A549 (cell line): ENCODE measurements at regions not wholly inside any gene's neighbourhood (a gene's known extent, or its start where the extent isn't known, plus 50 kb on each side); places are given as distances from the start of the nearest gene placed in this dataset.
A peak's percentile ranks its signal among the peaks of the same experiment; 100 is the strongest.

Experiments
- ATAC-seq, 2 experiments: fragments of 200-7000 bp in 1 of 2; fragments of >200 bp in 1 of 2; cut with Nextera tagmentation in 1 of 2; cut with Tn5 transposase in 1 of 2; 3 replicates each; pipeline versions ENCODE4 v1.8.0 to v1.9.1; 2018 to 2020; ENCODE audit warnings: mild to moderate bottlenecking in 1 of 2, moderate library complexity in 1 of 2
- CTCF ChIA-PET: fragments of 300-600 bp; sonication (Branson Sonifier 250); formaldehyde crosslinking; extraction: SDS; loops from one replicate; lab custom pipeline; 2021; ENCODE audit warnings: antibody characterized with exemption, inconsistent platforms; lab: Yijun Ruan, JAX
- POLR2A ChIA-PET: fragments of 350-600 bp; formaldehyde crosslinking; extraction: SDS; loops from one replicate; lab custom pipeline; 2021; ENCODE audit warnings: antibody characterized with exemption, inconsistent platforms; lab: Yijun Ruan, JAX
- DNase-seq, 2 experiments: peaks; one replicate each; pipeline versions ENCODE4 v3.0.0 to v3.0.0-alpha.2; 2011 to 2016; ENCODE audit warnings: low read depth in 1 of 2, low spot score in 1 of 2
- FAIRE-seq: peaks from 2 replicates; lab custom pipeline; 2011; peaks lifted over from hg19 to GRCh38; lab: Jason Lieb, UNC
- H3K27ac ChIP-seq, 2 experiments: fragments of >200 bp; sonication (Bioruptor Twin); formaldehyde crosslinking; 3 replicates each; pipeline ENCODE4 v1.5.1; 2016 to 2017
- H3K4me1 ChIP-seq: fragments of >200 bp; sonication (Bioruptor Twin); formaldehyde crosslinking; 3 replicates; pipeline ENCODE4 v1.6.1; 2016
- H3K4me2 ChIP-seq: fragments of >200 bp; sonication (Bioruptor Twin); formaldehyde crosslinking; 3 replicates; pipeline ENCODE4 v1.6.1; 2016
- H3K4me3 ChIP-seq: fragments of >200 bp; sonication (Bioruptor Twin); formaldehyde crosslinking; 3 replicates; pipeline ENCODE4 v1.5.1; 2016
- H3K9me3 ChIP-seq: fragments of >200 bp; sonication (Bioruptor Twin); formaldehyde crosslinking; 3 replicates; pipeline ENCODE4 v1.6.1; 2016
- CTCF ChIP-seq: fragments of >200 bp; sonication (Bioruptor Twin); formaldehyde crosslinking; IDR thresholded peaks from 3 replicates; pipeline ENCODE4 v1.5.1; 2016
- E2F6 ChIP-seq: IDR thresholded peaks from 2 replicates; pipeline ENCODE4 v1.6.1; 2012; ENCODE audit warnings: low read depth, borderline replicate concordance
- EHF ChIP-seq: fragments of 250-450 bp; sonication (Bioruptor Pico); IDR thresholded peaks from 2 replicates; pipeline ENCODE4 v1.5.0; 2020; ENCODE audit warnings: mild to moderate bottlenecking
- EHMT2 ChIP-seq: fragments of 200-600 bp; sonication (generic); IDR thresholded peaks from 2 replicates; pipeline ENCODE4 v1.6.1; 2016; ENCODE audit warnings: antibody characterized with exemption, low read depth, mild to moderate bottlenecking, moderate library complexity
- EP300 ChIP-seq, 2 experiments: fragments of >200 bp; sonication (Bioruptor Twin); formaldehyde crosslinking; IDR thresholded peaks; 2 replicates in 1 of 2; 3 replicates in 1 of 2; pipeline ENCODE4 v1.6.1; 2016 to 2017
- FOSB ChIP-seq: fragments of 250-450 bp; sonication (Bioruptor Pico); IDR thresholded peaks from 2 replicates; pipeline ENCODE4 v1.5.0; 2020; ENCODE audit warnings: mild to moderate bottlenecking, moderate library complexity
- FOSL2 ChIP-seq, 2 experiments: fragments of 450-650 bp in 1 of 2; fragments of >200 bp in 1 of 2; sonication (Bioruptor Twin) in 1 of 2; formaldehyde crosslinking; IDR thresholded peaks; 2 replicates each; pipeline versions ENCODE4 v1.5.0 to v1.6.1; 2016 to 2020; ENCODE audit warnings: mild to moderate bottlenecking in 1 of 2, moderate library complexity in 1 of 2
- FOXS1 ChIP-seq: fragments of 250-450 bp; sonication (Bioruptor Pico); IDR thresholded peaks from 2 replicates; pipeline ENCODE4 v1.5.0; 2020; ENCODE audit warnings: mild to moderate bottlenecking, moderate library complexity
- HDAC2 ChIP-seq: fragments of 200-600 bp; sonication (generic); IDR thresholded peaks from 2 replicates; pipeline ENCODE4 v1.6.1; 2016
- HES2 ChIP-seq: fragments of >200 bp; sonication (Bioruptor Twin); formaldehyde crosslinking; IDR thresholded peaks from 2 replicates; pipeline ENCODE4 v1.6.1; 2016
- HEYL ChIP-seq: fragments of 250-450 bp; sonication (Bioruptor Pico); IDR thresholded peaks from 2 replicates; pipeline ENCODE4 v1.8.0; 2021; ENCODE audit warnings: mild to moderate bottlenecking, moderate library complexity
- HOXA7 ChIP-seq: fragments of 250-450 bp; sonication (Bioruptor Pico); IDR thresholded peaks from 2 replicates; pipeline ENCODE4 v1.5.0; 2020; ENCODE audit warnings: mild to moderate bottlenecking, moderate library complexity
- HOXB5 ChIP-seq: fragments of 250-450 bp; sonication (Bioruptor Pico); IDR thresholded peaks from 2 replicates; pipeline ENCODE4 v1.5.0; 2020; ENCODE audit warnings: mild to moderate bottlenecking, moderate library complexity
- JUN ChIP-seq, 2 experiments: fragments of >200 bp; sonication (Bioruptor Twin); formaldehyde crosslinking; IDR thresholded peaks; 2 replicates in 1 of 2; 3 replicates in 1 of 2; pipeline ENCODE4 v1.6.1; 2016 to 2017
- KDM1A ChIP-seq: fragments of 200-600 bp; sonication (generic); IDR thresholded peaks from 2 replicates; pipeline ENCODE4 v1.6.1; 2016; ENCODE audit warnings: low read depth, mild to moderate bottlenecking
- MAFK ChIP-seq: fragments of 450-650 bp; IDR thresholded peaks from 2 replicates; pipeline ENCODE4 v1.6.1; 2014; ENCODE audit not compliant: partially characterized antibody
- MAZ ChIP-seq: fragments of 150-350 bp; IDR thresholded peaks from 2 replicates; pipeline ENCODE4 v1.6.1; 2014; ENCODE audit warnings: antibody characterized with exemption, low read depth, low read length, borderline replicate concordance
- NPAS2 ChIP-seq: fragments of 250-450 bp; sonication (Bioruptor Pico); IDR thresholded peaks from 2 replicates; pipeline ENCODE4 v1.8.0; 2022; ENCODE audit warnings: mild to moderate bottlenecking, moderate library complexity, borderline replicate concordance
- PHF8 ChIP-seq: fragments of 200-600 bp; sonication (generic); IDR thresholded peaks from 2 replicates; pipeline ENCODE4 v1.6.1; 2016; ENCODE audit warnings: low read depth, mild to moderate bottlenecking, antibody characterized with exemption, moderate library complexity, borderline replicate concordance
- RARB ChIP-seq: fragments of 250-450 bp; sonication (Bioruptor Pico); IDR thresholded peaks from 2 replicates; pipeline ENCODE4 v1.8.0; 2021; ENCODE audit warnings: mild to moderate bottlenecking, moderate library complexity
- RNF2 ChIP-seq: fragments of 200-600 bp; sonication (generic); IDR thresholded peaks from 2 replicates; pipeline ENCODE4 v1.6.1; 2016; ENCODE audit warnings: low read depth, mild to moderate bottlenecking, antibody characterized with exemption, moderate library complexity, borderline replicate concordance
- SMC3 ChIP-seq: fragments of >200 bp; sonication (Bioruptor Twin); formaldehyde crosslinking; IDR thresholded peaks from 3 replicates; pipeline ENCODE4 v1.6.1; 2018; ENCODE audit warnings: inconsistent platforms
- TFCP2L1 ChIP-seq: fragments of 250-450 bp; sonication (Bioruptor Pico); IDR thresholded peaks from 2 replicates; pipeline ENCODE4 v1.5.0; 2021; ENCODE audit warnings: mild to moderate bottlenecking
- ZSCAN20 ChIP-seq: fragments of 250-450 bp; sonication (Bioruptor Pico); IDR thresholded peaks from 2 replicates; pipeline ENCODE4 v1.8.0; 2022; ENCODE audit warnings: mild to moderate bottlenecking, moderate library complexity
- WGBS: methylation state at CpG from one replicate; pipeline ENCODE4 v1.1.6; 2017; ENCODE audit errors: missing lambda C conversion rate; 5-methylcytosine and 5-hydroxymethylcytosine counted together
- TF ChIP-seq, protein P1 (sequence below): IDR thresholded peaks from 2 replicates; pipeline ENCODE4 v1.6.1; 2012

DNA sequence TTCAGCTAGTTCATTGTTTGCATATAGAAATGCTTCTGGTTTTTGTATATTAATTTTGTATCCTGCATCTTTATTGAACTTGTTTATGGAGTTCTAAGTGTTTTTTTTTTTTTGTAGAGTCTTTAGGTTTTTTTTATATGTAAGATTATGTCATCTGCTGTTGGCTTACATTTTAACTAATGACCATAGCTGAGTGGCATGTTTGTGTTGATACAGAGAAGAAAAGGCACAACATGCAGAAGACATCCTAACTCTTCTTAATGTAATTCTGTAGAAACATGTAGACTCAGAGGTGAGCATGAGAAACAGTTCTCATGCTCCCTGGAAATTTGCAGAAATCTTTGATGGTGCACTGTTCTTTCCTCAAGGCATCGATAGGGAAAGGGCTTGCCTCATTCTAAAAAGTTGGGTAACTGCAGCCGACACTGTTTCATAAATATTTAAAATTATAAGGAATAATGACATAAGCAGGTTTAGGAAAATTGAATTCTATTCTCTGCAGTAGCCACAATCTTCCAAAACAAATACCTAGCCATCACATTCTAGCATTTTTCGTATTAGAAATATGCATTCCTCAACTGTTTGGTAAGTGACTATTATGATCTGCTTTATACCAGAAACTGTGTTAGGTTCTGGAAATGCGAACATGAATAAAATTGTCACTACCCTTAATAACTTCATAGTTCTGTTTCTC, 499.6 kb upstream of the KCNMB2 start:
- ChIA-PET POLR2A (no interaction called here), CTCF (no interaction called here)
- no peak overlapping the region for H3K27ac ChIP-seq
- 80% methylated on average over 4 of the region's 4 CpGs for WGBS
- H3K4me1 ChIP-seq = peaks cover 7% of the 10 kb centered on the region; the same call in 2 of the 3 replicates
- no peak for FAIRE-seq
- DNase-seq = no peak
- no peak overlapping the region for H3K4me3 ChIP-seq
- no peak for TF ChIP-seq NPAS2
- TF ChIP-seq EP300 (IDR thresholded peaks at IDR 0.05) = no peak
- TF ChIP-seq HES2 = no peak
- no peak for TF ChIP-seq HDAC2
- no peak for TF ChIP-seq KDM1A
- TF ChIP-seq ZSCAN20 (CRISPR knock-in tag) = no peak
- no peak for TF ChIP-seq EHMT2
- TF ChIP-seq MAFK = no peak
- no peak for TF ChIP-seq PHF8
- TF ChIP-seq FOSL2 (IDR thresholded peaks at IDR 0.05) = no peak
- TF ChIP-seq FOSL2 (CRISPR knock-in tag; IDR thresholded peaks at IDR 0.05) = no peak
- TF ChIP-seq HOXB5 (CRISPR knock-in tag) = no peak
- no peak for TF ChIP-seq RARB (CRISPR knock-in tag)
- TF ChIP-seq, all 56 proteins: peak for 0
- H3K4me2 ChIP-seq = peak overlapping the region; percentile 46
- H3K9me3 ChIP-seq = no peaks in the 10 kb centered on the region
- ATAC-seq = no peak

DNA sequence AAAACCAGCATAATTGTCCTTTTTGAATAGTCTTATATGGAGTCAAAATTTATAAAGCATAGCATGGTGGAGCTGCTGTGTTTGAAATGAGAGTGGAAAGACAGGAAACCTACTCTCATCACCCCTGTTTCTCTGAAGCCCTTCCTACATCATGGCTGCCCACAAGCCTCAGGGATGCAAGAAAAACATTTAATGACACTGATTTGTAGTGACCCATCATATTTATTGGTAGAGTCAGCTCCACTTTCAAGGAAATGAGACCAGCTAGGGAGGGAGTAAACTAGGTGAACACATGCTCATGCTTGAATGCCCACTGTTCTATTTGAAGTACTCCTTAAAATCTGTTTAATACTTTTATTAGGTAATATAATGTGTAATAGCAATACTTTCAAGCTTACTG, 494.3 kb upstream of the KCNMB2 start:
- POLR2A ChIA-PET = no interaction called here
- no peak for ATAC-seq
- Histone ChIP-seq H3K4me3 (no peak overlapping the region), H3K4me2 (no peak overlapping the region), H3K4me1 (peaks cover 1% of the 10 kb centered on the region; the same call in 2 of the 3 replicates), H3K9me3 (no peaks in the 10 kb centered on the region), H3K27ac (no peak overlapping the region)
- no peak for FAIRE-seq
- no peak for DNase-seq
- TF ChIP-seq TFCP2L1 (CRISPR knock-in tag) (no peak), MAZ (no peak), RNF2 (no peak), FOXS1 (no peak), FOSB (no peak), NPAS2 (no peak), HDAC2 (no peak), EHF (no peak), KDM1A (no peak), HOXA7 (no peak), HEYL (CRISPR knock-in tag) (no peak), SMC3 (no peak), ZSCAN20 (CRISPR knock-in tag) (no peak), HOXB5 (CRISPR knock-in tag) (no peak), CTCF (no peak), E2F6 (no peak), JUN (IDR thresholded peaks at IDR 0.05) (no peak)
- TF ChIP-seq, protein P1, sequence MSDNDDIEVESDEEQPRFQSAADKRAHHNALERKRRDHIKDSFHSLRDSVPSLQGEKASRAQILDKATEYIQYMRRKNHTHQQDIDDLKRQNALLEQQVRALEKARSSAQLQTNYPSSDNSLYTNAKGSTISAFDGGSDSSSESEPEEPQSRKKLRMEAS = no peak
- CTCF ChIA-PET = no interaction called here
